Superior temporal gyrus (tissue), 1 donor: ENCODE measurements at regions not wholly inside any gene's neighbourhood (a gene's known extent, or its start where the extent isn't known, plus 50 kb on each side); places are given as distances from the start of the nearest gene placed in this dataset.

Experiments used
- DNase-seq: peaks from one replicate; pipeline ENCODE4 v3.0.0-alpha.2; 2016; ENCODE audit errors: extremely low spot score

- no peak for DNase-seq
Measured at GRCh38 chr10:64075604-64076003, 554.4 kb downstream of the REEP3 start.

GRCh38 chr10:64076322-64076940 lies 555.2 kb downstream of the REEP3 start:
- no peak for DNase-seq

- no peak for DNase-seq
Measured at GRCh38 chr10:64079341-64079740, 558.1 kb downstream of the REEP3 start.

GRCh38 chr10:64080071-64080470 lies 558.9 kb downstream of the REEP3 start:
- no peak for DNase-seq

- no peak for DNase-seq
Measured at GRCh38 chr10:64081947-64082482, 560.8 kb downstream of the REEP3 start.

GRCh38 chr10:64086083-64086767 lies 565.0 kb downstream of the REEP3 start:
- no peak for DNase-seq

- DNase-seq: no peak
Measured at GRCh38 chr10:64089648-64090047, 568.4 kb downstream of the REEP3 start.

GRCh38 chr10:64090865-64091264 lies 569.7 kb downstream of the REEP3 start:
- DNase-seq: no peak

- DNase-seq: peak; percentile 79
Measured at GRCh38 chr10:64091897-64092296, 570.7 kb downstream of the REEP3 start.

GRCh38 chr10:64093304-64093703 lies 572.1 kb downstream of the REEP3 start:
- no peak for DNase-seq

- DNase-seq: no peak
Measured at GRCh38 chr10:64093946-64094535, 572.8 kb downstream of the REEP3 start.

GRCh38 chr10:64096941-64097340 lies 575.7 kb downstream of the REEP3 start:
- DNase-seq: no peak

- no peak for DNase-seq
Measured at GRCh38 chr10:64097391-64098122, 576.4 kb downstream of the REEP3 start.

- no peak for DNase-seq
Measured at GRCh38 chr10:64098994-64099393, 577.8 kb downstream of the REEP3 start.

- DNase-seq: no peak
Measured at GRCh38 chr10:64101606-64102263, 580.5 kb downstream of the REEP3 start.

- DNase-seq: no peak
Measured at GRCh38 chr10:64102264-64102633, 581.0 kb downstream of the REEP3 start.

- no peak for DNase-seq
Measured at GRCh38 chr10:64102916-64103315, 581.7 kb downstream of the REEP3 start.

GRCh38 chr10:64103750-64104470 lies 582.7 kb downstream of the REEP3 start:
- DNase-seq: no peak

GRCh38 chr10:64109926-64110495 lies 588.8 kb downstream of the REEP3 start:
- DNase-seq: no peak

GRCh38 chr10:64112701-64113355 lies 591.6 kb downstream of the REEP3 start:
- DNase-seq: no peak
